ENCODE measurements at regions not wholly inside any gene's neighbourhood (a gene's known extent, or its start where the extent isn't known, plus 50 kb on each side); places are given as distances from the start of the nearest gene placed in this dataset.

GRCh38 chr13:100852146-100852545 is 177.6 kb upstream of the TMTC4 start:
- TF ChIP-seq GATA3 (IDR thresholded peaks at IDR 0.05; ENCODE audit: low read depth, low read length) (no peak), GATA2 (IDR thresholded peaks at IDR 0.05; ENCODE audit: low read depth, low read length) (no peak)
